ENCODE measurements at regions not wholly inside any gene's neighbourhood (a gene's known extent, or its start where the extent isn't known, plus 50 kb on each side); places are given as distances from the start of the nearest gene placed in this dataset.
A peak's percentile ranks its signal among the peaks of the same experiment; 100 is the strongest.

GRCh38 chr4:92091335-92091734, 212.4 kb upstream of the GRID2 start:
- TF ChIP-seq POLR2AphosphoS5 (IDR thresholded peaks at IDR 0.05) = no peak
- no peak for TF ChIP-seq CTCF (IDR thresholded peaks at IDR 0.05 in 8 of 11, conservative IDR thresholded peaks at IDR 0.05 in 3 of 11)
- no peak for TF ChIP-seq POLR2A (IDR thresholded peaks at IDR 0.05)
- WGBS, 5 donors = 76 to 86% (median 79%) methylated on average over 6 of the region's 6 CpGs
- Histone ChIP-seq H3K9me3 (peaks cover 0 to 4% (median 0%) of the 10 kb centered on the region in 8 donors), H3K4me3 (no peak overlapping the region), H3K36me3 (no peaks in the 10 kb centered on the region), H3K27me3 (replicated peaks in 1 of 7) (no peaks in the 10 kb centered on the region), H3K27ac (no peak overlapping the region), H3K4me1 (no peaks in the 10 kb centered on the region)
- intact Hi-C loops (cut with DNase I; ENCODE audit: low total_unique reads) = no loop called here
- DNase-seq = no peak

- 40 to 60% (median 52%) methylated on average over 2 of the region's 2 CpGs for WGBS, 5 donors
- DNase-seq = no peak
- no peaks in the 10 kb centered on the region for H3K36me3 ChIP-seq
- no peak overlapping the region for H3K27ac ChIP-seq
- no peak overlapping the region for H3K4me3 ChIP-seq
- no peak for TF ChIP-seq POLR2A (IDR thresholded peaks at IDR 0.05)
- TF ChIP-seq CTCF (IDR thresholded peaks at IDR 0.05 in 8 of 11, conservative IDR thresholded peaks at IDR 0.05 in 3 of 11) = no peak
- TF ChIP-seq POLR2AphosphoS5 (IDR thresholded peaks at IDR 0.05) = no peak
- no peaks in the 10 kb centered on the region for H3K27me3 ChIP-seq (replicated peaks in 1 of 7)
- intact Hi-C loops (cut with DNase I; ENCODE audit: low total_unique reads) = no loop called here
- H3K4me1 ChIP-seq = no peaks in the 10 kb centered on the region
- no peaks in the 10 kb centered on the region for H3K9me3 ChIP-seq
These were observed 203.9 kb upstream of the GRID2 start for GRCh38 chr4:92099861-92100260.

GRCh38 chr4:92100975-92101374, 202.8 kb upstream of the GRID2 start:
- Histone ChIP-seq H3K27me3 (replicated peaks in 1 of 7) (no peaks in the 10 kb centered on the region), H3K4me1 (no peaks in the 10 kb centered on the region), H3K36me3 (no peaks in the 10 kb centered on the region), H3K4me3 (no peak overlapping the region), H3K9me3 (no peaks in the 10 kb centered on the region), H3K27ac (no peak overlapping the region)
- no peak for DNase-seq
- peak in 1 of 11 experiments; percentile 9 for TF ChIP-seq CTCF (IDR thresholded peaks at IDR 0.05 in 8 of 11, conservative IDR thresholded peaks at IDR 0.05 in 3 of 11)
- no peak for TF ChIP-seq POLR2A (IDR thresholded peaks at IDR 0.05)
- intact Hi-C loops (cut with DNase I; ENCODE audit: low total_unique reads) = no loop called here

GRCh38 chr4:92101737-92102172, 202.0 kb upstream of the GRID2 start:
- Histone ChIP-seq H3K27me3 (replicated peaks in 1 of 7) (no peaks in the 10 kb centered on the region), H3K4me3 (no peak overlapping the region), H3K36me3 (no peaks in the 10 kb centered on the region), H3K4me1 (no peaks in the 10 kb centered on the region), H3K9me3 (no peaks in the 10 kb centered on the region), H3K27ac (no peak overlapping the region)
- DNase-seq = no peak
- TF ChIP-seq POLR2A (IDR thresholded peaks at IDR 0.05) = no peak
- no peak for TF ChIP-seq CTCF (IDR thresholded peaks at IDR 0.05 in 8 of 11, conservative IDR thresholded peaks at IDR 0.05 in 3 of 11)
- TF ChIP-seq POLR2AphosphoS5 (IDR thresholded peaks at IDR 0.05) = no peak
- intact Hi-C loops (cut with DNase I; ENCODE audit: low total_unique reads) = no loop called here

Data from spleen (tissue), 11 donors.